ENCODE measurements at regions not wholly inside any gene's neighbourhood (a gene's known extent, or its start where the extent isn't known, plus 50 kb on each side); places are given as distances from the start of the nearest gene placed in this dataset.
"Not testable (repeated sequence)": the region's sequence is repeated elsewhere in the genome, so short reads cannot be mapped to it uniquely, and the experiment has no call there.

GRCh38 chr15:95758451-95758850 lies 572.0 kb upstream of the NR2F2 start:
- DNase-seq (ENCODE audit: low spot score): no peak

- DNase-seq (ENCODE audit: low spot score): no peak
Observed at GRCh38 chr15:95758851-95759250, 571.6 kb upstream of the NR2F2 start.

DNA sequence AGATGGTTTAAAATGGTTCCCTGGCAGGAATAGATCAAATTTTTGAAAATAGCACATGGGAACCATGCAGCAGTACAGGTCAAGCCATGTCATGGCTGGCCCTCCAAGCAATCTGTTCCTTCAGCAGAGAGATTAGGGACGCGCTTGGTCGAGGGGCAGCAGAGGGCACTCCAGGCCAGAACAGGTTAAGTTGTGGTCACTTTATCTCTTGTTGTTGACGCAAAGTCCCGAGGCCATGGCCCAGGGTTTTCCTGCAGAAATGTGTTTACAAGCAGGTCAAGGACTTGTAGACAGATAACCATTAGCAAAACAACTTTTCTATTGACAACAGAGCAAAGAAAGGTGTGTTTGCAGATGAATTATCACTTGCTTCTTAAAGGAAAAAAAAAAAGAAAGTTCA lies 570.0 kb upstream of the NR2F2 start:
- DNase-seq (ENCODE audit: low spot score): no peak

- no peak for DNase-seq (ENCODE audit: low spot score)
Observed at GRCh38 chr15:95761501-95762165, 568.9 kb upstream of the NR2F2 start.

DNA sequence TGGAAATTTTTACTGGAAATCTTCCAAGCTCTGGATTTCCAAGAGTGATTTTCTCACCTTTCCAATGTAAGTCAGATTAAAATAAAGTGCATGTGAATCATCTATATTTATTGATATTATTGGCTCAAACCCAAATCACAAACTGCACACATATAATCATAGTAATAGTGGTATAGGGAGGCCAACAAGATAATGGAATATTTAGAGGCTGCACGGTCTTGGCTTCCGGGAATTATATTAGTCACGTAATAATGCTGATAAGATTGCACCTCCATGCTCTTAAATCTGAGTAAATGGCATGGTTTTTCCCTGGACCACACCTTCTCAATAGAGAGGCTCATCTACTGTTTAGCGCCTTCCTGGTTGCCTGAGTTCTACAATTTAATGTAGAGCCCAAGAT lies 567.1 kb upstream of the NR2F2 start:
- DNase-seq (ENCODE audit: low spot score): no peak

DNA sequence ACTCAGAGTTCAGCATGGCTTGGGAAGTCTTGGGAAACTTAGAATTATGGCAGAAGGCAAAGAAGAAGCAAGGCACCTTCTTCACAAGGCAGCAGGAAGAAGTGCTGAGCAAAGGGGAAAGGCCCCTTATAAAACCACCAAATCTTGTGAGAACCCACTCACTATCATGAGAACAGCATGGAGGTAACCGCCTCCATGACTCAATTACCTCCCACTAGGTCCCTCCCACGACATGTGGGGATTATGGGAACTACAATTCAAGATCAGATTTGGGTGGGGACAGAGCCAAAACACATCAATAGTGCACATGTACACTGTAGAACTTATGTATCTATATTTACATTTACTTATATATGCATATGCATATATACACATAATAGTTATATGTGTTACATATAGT lies 565.3 kb upstream of the NR2F2 start:
- no peak for DNase-seq (ENCODE audit: low spot score)

- DNase-seq (ENCODE audit: low spot score): no peak
Observed at GRCh38 chr15:95770196-95770595, 560.3 kb upstream of the NR2F2 start.

DNA sequence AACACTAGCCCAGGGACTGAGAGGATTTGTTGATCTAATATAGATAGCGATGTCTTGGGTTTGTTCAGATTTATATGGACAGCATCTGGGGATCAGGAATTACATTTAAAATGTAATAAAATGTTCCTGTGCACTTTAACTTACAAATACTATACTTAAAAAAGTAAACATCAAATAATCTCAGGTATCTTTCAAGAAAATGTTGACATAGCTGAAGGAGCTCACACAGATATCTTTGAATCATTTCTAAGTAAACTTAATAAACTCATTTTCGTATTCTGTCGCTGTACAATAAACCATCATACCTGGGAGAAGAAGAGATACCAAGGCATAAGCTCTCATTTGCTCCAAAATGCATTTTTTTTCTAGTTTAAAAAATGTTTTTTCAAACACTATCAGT lies 557.5 kb upstream of the NR2F2 start:
- DNase-seq (ENCODE audit: low spot score): no peak

- no peak for DNase-seq (ENCODE audit: low spot score)
Observed at GRCh38 chr15:95784508-95784907, 546.0 kb upstream of the NR2F2 start.

DNA sequence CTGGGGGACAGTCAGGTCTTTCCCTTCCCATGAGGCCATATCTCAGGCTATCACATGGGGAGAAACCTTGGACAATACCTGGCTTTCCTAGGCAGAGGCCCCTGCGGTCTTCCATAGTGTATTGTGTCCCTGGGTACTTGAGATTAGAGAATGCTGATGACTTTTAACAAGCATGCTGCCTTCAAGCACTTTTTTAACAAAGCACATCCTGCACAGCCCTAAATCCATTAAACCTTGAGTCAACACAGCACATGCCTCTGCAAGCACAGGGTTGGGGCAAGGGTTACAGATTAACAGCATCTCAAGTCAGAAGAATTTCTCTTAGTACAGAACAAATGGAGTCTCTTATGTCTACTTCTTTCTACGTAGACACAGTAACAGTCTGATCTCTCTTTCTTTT lies 545.2 kb upstream of the NR2F2 start:
- DNase-seq (ENCODE audit: low spot score): not testable (repeated sequence)

DNA sequence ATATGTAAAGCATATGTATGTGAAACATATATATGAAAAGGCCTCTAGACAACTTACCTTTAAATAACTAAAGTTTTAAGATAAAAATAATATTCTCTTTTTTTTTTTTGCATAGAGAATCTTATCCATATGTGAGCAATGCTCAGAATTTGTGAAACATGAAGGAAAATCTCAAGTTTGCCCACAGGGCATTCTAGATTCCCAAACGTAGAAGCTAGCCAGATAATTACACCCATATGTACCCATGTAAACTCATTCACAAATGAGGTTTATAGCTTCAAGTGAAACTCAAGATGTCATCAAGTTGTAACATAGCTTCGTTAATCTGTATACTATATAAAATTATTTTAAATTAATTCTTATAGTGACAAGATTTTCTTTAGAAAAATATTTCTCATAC lies 537.3 kb upstream of the NR2F2 start:
- DNase-seq (ENCODE audit: low spot score): no peak

- DNase-seq (ENCODE audit: low spot score): no peak
Observed at GRCh38 chr15:95795386-95795785, 535.1 kb upstream of the NR2F2 start.

GRCh38 chr15:95799286-95800200 lies 531.0 kb upstream of the NR2F2 start:
- no peak for DNase-seq (ENCODE audit: low spot score)

GRCh38 chr15:95804484-95804883 lies 526.0 kb upstream of the NR2F2 start:
- no peak for DNase-seq (ENCODE audit: low spot score)

DNA sequence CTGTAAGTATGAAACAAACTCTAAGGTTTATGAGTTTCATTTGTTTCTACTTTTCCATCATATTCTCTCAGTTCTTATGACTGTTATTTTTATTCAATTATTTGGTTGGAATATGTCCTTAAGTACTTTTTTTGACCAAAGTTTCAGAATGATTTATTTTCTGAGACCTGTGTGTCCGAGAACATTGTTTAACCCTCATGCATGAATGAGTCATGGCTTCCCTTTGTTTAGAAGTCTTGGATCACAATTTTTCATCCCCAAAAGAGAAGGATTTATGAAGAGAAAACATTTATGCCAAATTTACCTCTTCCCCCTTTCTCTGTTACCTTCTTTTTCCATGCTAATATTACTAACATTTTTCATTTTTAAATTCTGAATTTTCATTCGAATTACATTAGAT lies 518.0 kb upstream of the NR2F2 start:
- DNase-seq (ENCODE audit: low spot score): no peak

DNA sequence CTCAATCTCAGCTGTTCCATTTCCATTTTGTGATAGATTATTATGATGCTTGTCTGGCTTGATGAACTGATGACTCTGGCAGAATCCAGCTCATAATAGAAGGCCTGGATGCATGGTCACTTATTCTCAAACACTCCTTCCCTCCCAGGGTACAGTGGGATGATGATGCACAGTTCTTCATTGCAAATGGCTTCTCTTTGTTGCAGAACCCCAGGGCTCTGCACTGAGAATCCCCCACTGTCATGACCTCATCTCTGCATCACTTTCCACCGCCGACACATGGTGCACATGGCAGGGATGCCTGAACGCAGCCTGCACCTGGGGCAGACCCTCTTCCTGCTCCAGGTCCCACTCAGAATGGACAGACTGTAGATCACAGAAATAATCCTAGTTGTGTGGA lies 515.6 kb upstream of the NR2F2 start:
- no peak for DNase-seq (ENCODE audit: low spot score)

DNA sequence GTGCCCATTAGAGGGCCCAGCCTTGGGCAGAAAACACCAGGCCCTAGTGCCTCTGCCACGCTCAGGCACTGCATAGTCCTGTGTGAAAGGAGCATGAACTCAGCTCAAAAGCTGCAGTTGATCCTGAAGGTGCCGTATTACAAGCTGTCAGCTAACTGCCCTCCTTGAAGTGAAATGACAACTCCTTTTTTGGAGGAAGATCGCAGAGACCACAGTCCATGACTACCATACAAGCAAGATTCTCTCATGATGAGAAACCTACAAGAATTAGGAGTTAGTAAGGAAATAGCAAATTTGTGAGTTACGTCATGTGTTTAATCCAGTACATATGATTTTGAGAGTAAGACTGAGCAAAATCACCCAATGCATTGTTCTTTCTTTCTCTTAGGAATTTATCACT lies 513.9 kb upstream of the NR2F2 start:
- DNase-seq (ENCODE audit: low spot score): no peak

GRCh38 chr15:95822961-95823360 lies 507.5 kb upstream of the NR2F2 start:
- no peak for DNase-seq (ENCODE audit: low spot score)

- no peak for DNase-seq (ENCODE audit: low spot score)
Observed at GRCh38 chr15:95825208-95825607, 505.3 kb upstream of the NR2F2 start.

DNA sequence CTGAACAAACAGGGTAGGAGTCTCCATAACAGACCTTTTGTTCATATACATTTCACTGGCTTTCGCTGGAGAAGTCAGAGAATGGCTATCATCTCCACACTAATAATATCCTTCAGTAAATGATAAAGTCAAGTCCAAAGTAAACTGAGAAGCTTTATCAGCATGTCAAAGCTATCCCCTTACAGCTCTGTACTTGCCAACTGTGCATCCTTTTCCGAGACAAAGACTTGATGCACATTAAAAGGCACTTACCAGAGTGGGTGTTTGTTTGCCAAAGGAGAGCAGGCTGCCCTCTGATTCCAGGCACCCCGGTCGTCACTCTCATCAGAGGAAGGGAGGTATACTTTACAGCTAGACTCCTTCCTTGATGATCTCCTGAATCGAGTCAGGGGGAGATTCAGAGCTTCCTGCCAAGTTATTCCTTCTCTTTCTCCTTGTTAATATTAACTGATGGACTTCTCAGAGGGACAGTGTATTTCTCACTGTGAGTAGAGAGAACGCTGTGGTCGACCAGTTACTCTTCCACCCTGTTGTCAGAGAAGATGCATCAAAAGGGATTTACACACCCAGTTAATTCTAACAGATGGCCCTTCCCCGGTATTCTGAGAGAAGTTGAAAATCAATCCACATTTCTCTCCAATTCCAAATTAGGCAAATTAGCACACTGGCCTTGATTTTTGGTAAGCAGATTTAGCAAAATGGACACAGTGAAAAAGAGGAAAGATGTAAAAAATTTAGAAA lies 504.7 kb upstream of the NR2F2 start:
- no peak for DNase-seq (ENCODE audit: low spot score)

- DNase-seq (ENCODE audit: low spot score): no peak
Observed at GRCh38 chr15:95826412-95827195, 503.9 kb upstream of the NR2F2 start.

DNA sequence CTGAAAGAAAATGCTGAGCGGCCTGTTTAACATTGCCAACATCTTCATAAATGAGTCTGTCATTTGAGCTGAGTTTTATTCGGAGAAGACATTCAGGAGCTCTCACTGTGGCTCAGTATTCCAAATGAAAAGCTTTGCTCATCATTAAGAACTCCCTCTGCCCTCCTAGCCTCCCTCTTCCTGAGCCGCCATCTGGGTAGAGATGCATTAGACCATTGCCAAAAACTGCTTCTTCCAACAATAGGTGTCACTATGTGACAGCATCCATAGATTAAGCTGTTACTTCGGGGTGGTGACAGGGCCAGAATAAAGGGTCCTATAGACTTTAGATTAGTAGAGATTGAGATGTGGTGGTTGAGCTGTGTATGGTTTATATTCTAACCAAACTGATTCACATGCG lies 501.4 kb upstream of the NR2F2 start:
- no peak for DNase-seq (ENCODE audit: low spot score)
